ENCODE measurements at regions not wholly inside any gene's neighbourhood (a gene's known extent, or its start where the extent isn't known, plus 50 kb on each side); places are given as distances from the start of the nearest gene placed in this dataset.

DNA sequence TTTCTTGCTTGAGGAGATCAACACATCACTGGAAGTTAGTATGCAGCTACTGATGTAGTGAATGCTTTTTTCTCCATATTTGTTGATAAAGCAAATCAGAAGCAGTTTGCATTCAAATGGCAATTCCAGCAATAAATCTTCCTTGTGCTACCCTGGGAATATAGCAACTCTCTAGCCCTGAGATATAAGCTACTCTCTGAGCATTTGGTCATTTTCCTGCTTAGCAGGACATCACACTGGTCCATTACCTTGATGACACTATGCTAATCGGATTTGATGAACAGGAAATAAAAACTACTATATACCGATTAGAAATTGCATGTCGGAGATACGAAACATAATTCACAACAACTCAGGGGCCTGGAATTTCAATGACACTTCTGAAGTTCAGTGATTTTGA, 152.7 kb downstream of the CBLN2 start:
- no peaks in the 10 kb centered on the region for H3K9me3 ChIP-seq (ENCODE audit: insufficient read depth, low read length, severe bottlenecking)
- no peak overlapping the region for H3K4me3 ChIP-seq (ENCODE audit: low read depth in 1 of 2, low read length in 2 of 2)
- H3K9ac ChIP-seq (ENCODE audit: low read depth, low read length), result no peak overlapping the region
- no peak overlapping the region for H3K4me2 ChIP-seq (ENCODE audit: insufficient read depth, low read length)
- H3K36me3 ChIP-seq (ENCODE audit: insufficient read depth, low read length), result no peaks in the 10 kb centered on the region
- no peak for TF ChIP-seq EZH2 (IDR thresholded peaks at IDR 0.05; ENCODE audit: borderline replicate concordance, low read depth, low read length, severe bottlenecking)
- TF ChIP-seq, protein P1, sequence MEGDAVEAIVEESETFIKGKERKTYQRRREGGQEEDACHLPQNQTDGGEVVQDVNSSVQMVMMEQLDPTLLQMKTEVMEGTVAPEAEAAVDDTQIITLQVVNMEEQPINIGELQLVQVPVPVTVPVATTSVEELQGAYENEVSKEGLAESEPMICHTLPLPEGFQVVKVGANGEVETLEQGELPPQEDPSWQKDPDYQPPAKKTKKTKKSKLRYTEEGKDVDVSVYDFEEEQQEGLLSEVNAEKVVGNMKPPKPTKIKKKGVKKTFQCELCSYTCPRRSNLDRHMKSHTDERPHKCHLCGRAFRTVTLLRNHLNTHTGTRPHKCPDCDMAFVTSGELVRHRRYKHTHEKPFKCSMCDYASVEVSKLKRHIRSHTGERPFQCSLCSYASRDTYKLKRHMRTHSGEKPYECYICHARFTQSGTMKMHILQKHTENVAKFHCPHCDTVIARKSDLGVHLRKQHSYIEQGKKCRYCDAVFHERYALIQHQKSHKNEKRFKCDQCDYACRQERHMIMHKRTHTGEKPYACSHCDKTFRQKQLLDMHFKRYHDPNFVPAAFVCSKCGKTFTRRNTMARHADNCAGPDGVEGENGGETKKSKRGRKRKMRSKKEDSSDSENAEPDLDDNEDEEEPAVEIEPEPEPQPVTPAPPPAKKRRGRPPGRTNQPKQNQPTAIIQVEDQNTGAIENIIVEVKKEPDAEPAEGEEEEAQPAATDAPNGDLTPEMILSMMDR (IDR thresholded peaks at IDR 0.05; ENCODE audit: borderline replicate concordance, extremely low read depth, low read length, poor library complexity, severe bottlenecking), result no peak
- ATAC-seq (ENCODE audit: insufficient read depth, low read depth) (no peak), DNase-seq (no peak)
- no peak overlapping the region for H2AFZ ChIP-seq (ENCODE audit: low read depth, low read length)
- no peaks in the 10 kb centered on the region for H3K27me3 ChIP-seq (ENCODE audit: insufficient read depth, low read length, poor library complexity)
- no peaks in the 10 kb centered on the region for H3K4me1 ChIP-seq (ENCODE audit: insufficient read depth, low read length)
- H4K20me1 ChIP-seq (ENCODE audit: insufficient read depth, low read length), result no peaks in the 10 kb centered on the region
- no peak overlapping the region for H3K27ac ChIP-seq (ENCODE audit: low read length)
- H3K79me2 ChIP-seq (ENCODE audit: insufficient read depth, low read length), result no peaks in the 10 kb centered on the region

DNA sequence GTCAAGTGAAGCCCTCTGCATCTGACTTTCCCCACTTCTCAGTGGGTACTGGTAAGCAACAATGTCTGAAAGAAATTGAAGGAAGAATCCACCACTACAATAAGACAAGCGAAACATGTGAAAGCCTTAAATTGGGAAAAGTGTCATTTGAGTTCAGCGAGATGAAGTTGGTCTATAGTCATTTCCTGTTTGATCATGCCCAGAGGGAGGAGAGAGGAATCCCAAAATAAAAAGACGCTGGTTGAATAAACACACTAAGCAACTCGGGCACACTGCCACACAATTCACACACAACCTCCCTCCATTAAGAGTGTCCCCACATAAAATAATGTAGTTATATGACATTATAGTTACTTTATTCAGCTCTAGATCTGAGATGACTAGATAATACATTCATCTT, 166.1 kb downstream of the CBLN2 start:
- ATAC-seq (ENCODE audit: insufficient read depth, low read depth) (no peak), DNase-seq (no peak)
- H4K20me1 ChIP-seq (ENCODE audit: insufficient read depth, low read length), result no peaks in the 10 kb centered on the region
- no peaks in the 10 kb centered on the region for H3K27me3 ChIP-seq (ENCODE audit: insufficient read depth, low read length, poor library complexity)
- H3K4me3 ChIP-seq (ENCODE audit: low read depth in 1 of 2, low read length in 2 of 2), result no peak overlapping the region
- H3K9ac ChIP-seq (ENCODE audit: low read depth, low read length), result no peak overlapping the region
- H3K4me1 ChIP-seq (ENCODE audit: insufficient read depth, low read length), result no peaks in the 10 kb centered on the region
- no peak overlapping the region for H2AFZ ChIP-seq (ENCODE audit: low read depth, low read length)
- no peak overlapping the region for H3K4me2 ChIP-seq (ENCODE audit: insufficient read depth, low read length)
- TF ChIP-seq EZH2 (IDR thresholded peaks at IDR 0.05; ENCODE audit: borderline replicate concordance, low read depth, low read length, severe bottlenecking), result no peak
- TF ChIP-seq, protein P1 (IDR thresholded peaks at IDR 0.05; ENCODE audit: borderline replicate concordance, extremely low read depth, low read length, poor library complexity, severe bottlenecking), result no peak
- no peak overlapping the region for H3K27ac ChIP-seq (ENCODE audit: low read length)
- H3K79me2 ChIP-seq (ENCODE audit: insufficient read depth, low read length), result no peaks in the 10 kb centered on the region
- no peaks in the 10 kb centered on the region for H3K36me3 ChIP-seq (ENCODE audit: insufficient read depth, low read length)
- H3K9me3 ChIP-seq (ENCODE audit: insufficient read depth, low read length, severe bottlenecking), result no peaks in the 10 kb centered on the region

GRCh38 chr18:72376256-72376655, 167.9 kb downstream of the CBLN2 start:
- TF ChIP-seq, protein P1 (IDR thresholded peaks at IDR 0.05; ENCODE audit: borderline replicate concordance, extremely low read depth, low read length, poor library complexity, severe bottlenecking), result no peak
- TF ChIP-seq EZH2 (IDR thresholded peaks at IDR 0.05; ENCODE audit: borderline replicate concordance, low read depth, low read length, severe bottlenecking), result no peak

DNA sequence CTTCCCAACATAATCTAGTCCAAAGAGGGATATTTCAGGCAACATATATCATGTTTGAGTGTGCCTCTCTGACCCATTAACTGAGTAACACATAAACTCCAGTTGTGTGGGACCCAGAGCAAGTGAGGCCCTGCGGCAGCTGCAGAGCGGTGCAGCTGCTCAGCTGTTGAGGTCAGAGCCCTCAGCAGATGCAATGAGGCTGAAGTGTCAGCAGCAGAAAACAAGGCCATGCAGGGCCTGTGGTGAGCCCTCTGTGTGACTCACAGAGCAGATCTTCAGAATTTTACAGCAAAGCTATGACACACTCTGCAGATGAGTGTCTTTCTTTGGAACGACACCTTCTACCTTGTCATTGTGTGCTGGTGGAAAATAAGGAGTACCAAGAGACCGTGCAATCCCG, 168.5 kb downstream of the CBLN2 start:
- no peak overlapping the region for H3K4me3 ChIP-seq (ENCODE audit: low read depth in 1 of 2, low read length in 2 of 2)
- peaks cover 5% of the 10 kb centered on the region for H3K9me3 ChIP-seq (ENCODE audit: insufficient read depth, low read length, severe bottlenecking)
- H3K27me3 ChIP-seq (ENCODE audit: insufficient read depth, low read length, poor library complexity), result no peaks in the 10 kb centered on the region
- H4K20me1 ChIP-seq (ENCODE audit: insufficient read depth, low read length), result no peaks in the 10 kb centered on the region
- no peak overlapping the region for H3K27ac ChIP-seq (ENCODE audit: low read length)
- H3K4me1 ChIP-seq (ENCODE audit: insufficient read depth, low read length), result no peaks in the 10 kb centered on the region
- no peak for ATAC-seq (ENCODE audit: insufficient read depth, low read depth)
- no peak overlapping the region for H3K4me2 ChIP-seq (ENCODE audit: insufficient read depth, low read length)
- H3K36me3 ChIP-seq (ENCODE audit: insufficient read depth, low read length), result no peaks in the 10 kb centered on the region
- TF ChIP-seq, protein P1 (IDR thresholded peaks at IDR 0.05; ENCODE audit: borderline replicate concordance, extremely low read depth, low read length, poor library complexity, severe bottlenecking), result no peak
- no peak for TF ChIP-seq EZH2 (IDR thresholded peaks at IDR 0.05; ENCODE audit: borderline replicate concordance, low read depth, low read length, severe bottlenecking)
- DNase-seq, result no peak
- H2AFZ ChIP-seq (ENCODE audit: low read depth, low read length), result no peak overlapping the region
- H3K79me2 ChIP-seq (ENCODE audit: insufficient read depth, low read length), result no peaks in the 10 kb centered on the region
- H3K9ac ChIP-seq (ENCODE audit: low read depth, low read length), result no peak overlapping the region

More at GRCh38 chr18:72376256-72376655, 167.9 kb downstream of the CBLN2 start:
- H3K36me3 ChIP-seq (ENCODE audit: insufficient read depth, low read length), result no peaks in the 10 kb centered on the region
- H4K20me1 ChIP-seq (ENCODE audit: insufficient read depth, low read length), result no peaks in the 10 kb centered on the region
- no peaks in the 10 kb centered on the region for H3K4me1 ChIP-seq (ENCODE audit: insufficient read depth, low read length)
- ATAC-seq (ENCODE audit: insufficient read depth, low read depth) (no peak), DNase-seq (no peak)
- no peaks in the 10 kb centered on the region for H3K9me3 ChIP-seq (ENCODE audit: insufficient read depth, low read length, severe bottlenecking)
- H3K79me2 ChIP-seq (ENCODE audit: insufficient read depth, low read length), result no peaks in the 10 kb centered on the region
- H3K27ac ChIP-seq (ENCODE audit: low read length), result no peak overlapping the region
- H3K9ac ChIP-seq (ENCODE audit: low read depth, low read length), result no peak overlapping the region
- H3K4me3 ChIP-seq (ENCODE audit: low read depth in 1 of 2, low read length in 2 of 2), result no peak overlapping the region
- no peak overlapping the region for H3K4me2 ChIP-seq (ENCODE audit: insufficient read depth, low read length)
- no peaks in the 10 kb centered on the region for H3K27me3 ChIP-seq (ENCODE audit: insufficient read depth, low read length, poor library complexity)
- H2AFZ ChIP-seq (ENCODE audit: low read depth, low read length), result no peak overlapping the region
